A172 (cell line): ENCODE measurements at regions not wholly inside any gene's neighbourhood (a gene's known extent, or its start where the extent isn't known, plus 50 kb on each side); places are given as distances from the start of the nearest gene placed in this dataset.
"Not testable (repeated sequence)": the region's sequence is repeated elsewhere in the genome, so short reads cannot be mapped to it uniquely, and the experiment has no call there.

Experiments used
- DNase-seq: peaks from one replicate; pipeline ENCODE4 v3.0.0-alpha.2; 2015; ENCODE audit warnings: low spot score

- no peak for DNase-seq
Measured at GRCh38 chr7:20466543-20467021, 135.9 kb downstream of the ITGB8 start.

- no peak for DNase-seq
Measured at GRCh38 chr7:20470082-20470481, 139.4 kb downstream of the ITGB8 start.

DNA sequence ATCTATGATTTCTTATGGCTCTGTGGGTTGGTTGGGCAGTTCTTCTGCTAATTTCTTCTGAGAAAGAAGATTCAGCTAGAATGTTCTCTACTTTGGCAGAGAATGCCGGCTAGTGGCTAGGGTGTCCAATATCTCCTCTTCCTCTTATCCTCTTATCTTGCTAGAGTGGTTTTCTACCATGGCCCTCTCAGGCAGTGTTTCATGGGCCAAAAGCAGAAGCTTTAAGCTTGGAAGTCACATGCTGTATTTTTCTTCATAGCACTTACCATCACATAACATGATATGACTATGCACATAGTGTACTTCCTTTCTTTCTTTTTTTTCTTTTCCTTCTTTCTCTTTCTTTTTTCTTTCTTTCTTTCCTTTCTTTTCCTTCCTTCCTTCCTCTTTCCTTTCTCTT is 140.0 kb downstream of the ITGB8 start:
- DNase-seq = no peak

DNA sequence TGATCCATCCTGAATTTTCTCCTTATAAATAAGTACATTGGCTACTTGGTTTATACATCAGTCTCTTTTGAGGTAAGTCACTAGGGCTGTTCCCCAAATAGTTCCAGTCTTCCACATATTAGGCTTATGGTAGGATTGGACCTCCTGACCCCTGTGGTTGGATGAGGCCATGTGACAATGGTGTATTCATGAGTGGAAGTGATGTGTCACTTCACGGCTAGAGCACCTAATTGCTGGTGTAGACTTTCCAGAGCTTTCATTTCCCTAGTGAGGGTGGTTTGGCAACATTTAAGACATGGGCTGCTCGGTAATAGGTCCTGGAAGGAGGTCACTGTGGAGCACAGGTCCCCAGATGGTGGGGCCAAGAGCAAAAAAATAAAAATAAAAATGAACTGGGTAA is 141.2 kb upstream of the ABCB5 start:
- DNase-seq = peak; percentile 36

- no peak for DNase-seq
Measured at GRCh38 chr7:20475756-20476155, 139.7 kb upstream of the ABCB5 start.

DNA sequence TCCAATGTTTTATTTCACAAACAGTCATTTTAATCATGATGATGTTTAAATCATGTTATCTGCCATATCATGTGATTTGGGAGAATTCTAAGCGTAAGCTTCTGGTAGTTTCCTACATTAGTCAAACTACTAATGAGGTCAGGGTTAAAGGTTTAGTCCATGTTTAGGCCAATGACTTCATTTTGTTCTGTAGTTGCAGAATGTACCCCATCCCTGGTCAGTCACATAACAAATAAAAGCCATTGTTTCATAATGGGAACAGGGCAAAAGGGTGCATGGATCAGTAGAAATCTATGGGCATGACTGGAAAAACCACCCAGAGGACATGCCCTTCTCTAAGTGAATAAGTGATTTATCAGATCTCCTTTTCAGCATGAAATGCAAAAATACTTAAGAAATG is 138.4 kb upstream of the ABCB5 start:
- DNase-seq = no peak

DNA sequence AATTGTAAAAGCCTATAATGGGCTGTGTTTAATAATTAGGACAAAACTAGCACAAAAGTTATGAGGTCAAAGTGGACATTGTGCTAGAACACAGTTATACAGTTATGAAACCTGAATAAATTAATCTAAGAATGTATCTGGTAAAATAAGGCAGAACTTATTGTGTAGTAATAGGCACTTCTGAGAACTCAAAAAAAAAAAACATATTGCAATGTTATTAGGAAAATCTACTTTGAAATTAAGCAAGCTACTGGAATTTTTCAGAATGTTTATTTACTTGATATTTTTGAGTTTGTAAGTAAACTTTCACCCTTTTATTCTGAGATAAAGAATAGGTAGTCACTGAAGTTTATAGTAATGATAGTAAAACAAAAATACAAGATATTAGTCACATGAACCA is 135.8 kb upstream of the ABCB5 start:
- no peak for DNase-seq

DNA sequence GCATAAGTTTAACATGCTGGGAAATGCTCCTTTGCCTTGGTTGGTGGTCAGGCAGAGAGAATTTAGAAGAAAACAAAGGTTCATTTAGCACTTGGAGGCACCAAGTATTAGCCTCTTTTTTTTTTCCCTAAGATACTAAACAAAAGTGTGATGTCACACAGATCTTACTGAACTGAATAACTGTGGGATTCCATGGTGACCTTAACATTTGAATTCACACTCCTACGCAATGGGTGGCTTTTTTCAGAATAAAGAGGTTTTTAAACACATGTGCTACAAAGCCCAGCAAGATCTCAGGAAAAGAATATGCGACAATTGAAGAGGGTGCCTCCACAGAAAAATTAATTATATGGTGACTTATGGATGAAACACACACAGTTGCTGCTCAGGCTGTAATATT is 133.4 kb upstream of the ABCB5 start:
- DNase-seq = no peak

DNA sequence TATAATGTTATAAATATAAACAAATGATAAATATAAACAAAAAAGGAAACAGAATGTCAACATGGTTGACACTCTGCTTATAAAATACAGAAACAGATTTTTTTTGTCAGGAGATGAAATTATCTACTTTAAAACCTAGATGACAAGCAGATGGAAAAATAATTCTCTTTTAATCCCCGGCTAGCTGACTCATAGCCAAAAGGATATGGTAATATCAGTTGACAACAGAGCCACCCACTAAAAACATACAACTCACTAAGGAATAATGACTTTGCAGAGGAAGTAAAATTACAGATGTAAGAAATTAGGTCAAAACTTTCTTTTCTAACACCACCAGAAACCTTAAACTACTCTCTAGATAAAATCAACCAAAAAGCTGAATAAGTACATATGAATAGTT is 131.1 kb upstream of the ABCB5 start:
- no peak for DNase-seq

DNA sequence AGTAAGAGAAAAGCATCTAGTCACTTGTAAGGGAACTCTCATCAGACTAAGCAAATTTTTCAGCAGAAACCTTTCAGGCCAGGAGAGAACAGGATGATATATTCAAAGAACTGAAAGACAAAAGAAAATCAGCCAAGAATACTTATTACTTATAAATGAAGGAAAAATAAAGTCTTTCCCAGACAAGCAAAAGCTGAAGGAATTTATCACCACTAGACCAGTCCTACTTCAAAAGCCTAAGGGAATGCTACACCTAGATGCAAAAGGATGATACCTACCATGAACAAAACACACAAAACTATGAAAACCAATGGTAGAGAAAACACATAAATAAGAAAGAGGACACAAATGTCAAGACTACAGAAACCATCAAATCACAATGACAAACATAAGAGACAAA is 126.6 kb upstream of the ABCB5 start:
- DNase-seq = no peak

- DNase-seq = no peak
Measured at GRCh38 chr7:20491284-20491683, 124.2 kb upstream of the ABCB5 start.

- no peak for DNase-seq
Measured at GRCh38 chr7:20494566-20494965, 120.9 kb upstream of the ABCB5 start.

DNA sequence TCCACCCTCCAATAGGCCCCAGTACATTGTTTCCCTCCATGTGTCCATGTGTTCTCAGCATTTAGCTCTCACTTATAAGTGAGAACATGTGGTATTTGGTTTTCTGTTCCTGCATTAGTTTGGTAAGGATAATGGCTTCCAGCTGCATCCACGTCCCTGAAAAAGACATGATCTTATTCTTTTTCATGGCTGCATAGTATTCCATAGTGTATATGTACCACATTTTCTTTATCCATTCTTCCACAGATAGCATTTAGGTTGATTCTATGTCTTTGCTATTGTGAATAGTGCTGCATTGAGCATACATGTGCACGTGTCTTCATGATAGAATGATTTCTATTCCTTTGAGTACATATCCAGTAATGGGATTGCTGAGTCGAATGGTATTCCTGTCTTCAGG is 114.0 kb upstream of the ABCB5 start:
- not testable (repeated sequence) for DNase-seq

DNA sequence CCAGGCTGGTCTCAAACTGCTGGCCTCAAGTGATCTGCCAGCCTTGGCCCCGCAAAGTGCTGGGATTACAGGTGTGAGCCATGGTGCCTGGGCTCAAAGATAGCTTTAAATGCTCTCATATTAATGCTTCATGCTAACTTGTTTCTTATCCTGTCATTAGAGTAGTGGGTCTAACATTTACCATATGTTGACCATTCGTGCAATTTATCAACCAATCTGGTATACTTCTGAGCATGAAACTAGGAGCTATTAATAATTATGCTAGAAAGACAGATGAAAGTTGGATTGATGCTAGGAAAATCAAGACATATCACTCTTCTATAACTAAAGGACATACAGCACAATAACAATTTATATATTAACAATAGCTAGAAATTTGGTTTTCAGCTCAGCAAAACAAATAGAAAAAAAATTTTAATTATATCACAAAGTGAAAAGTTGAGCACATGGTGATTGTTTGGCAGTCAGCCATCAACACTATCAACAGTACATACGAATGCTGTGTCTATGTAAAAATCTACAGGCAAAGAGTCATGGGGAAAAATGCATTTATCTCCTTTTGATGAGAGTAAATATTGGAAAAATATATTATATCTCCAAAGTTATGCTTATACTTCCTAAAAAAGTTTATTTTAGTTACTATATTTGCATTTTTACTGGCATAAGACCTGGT is 112.1 kb upstream of the ABCB5 start:
- DNase-seq = no peak

GRCh38 chr7:20504060-20504459 is 111.4 kb upstream of the ABCB5 start:
- DNase-seq = no peak

- DNase-seq = no peak
Measured at GRCh38 chr7:20506175-20506574, 109.3 kb upstream of the ABCB5 start.

GRCh38 chr7:20507157-20507556 is 108.3 kb upstream of the ABCB5 start:
- DNase-seq = no peak

DNA sequence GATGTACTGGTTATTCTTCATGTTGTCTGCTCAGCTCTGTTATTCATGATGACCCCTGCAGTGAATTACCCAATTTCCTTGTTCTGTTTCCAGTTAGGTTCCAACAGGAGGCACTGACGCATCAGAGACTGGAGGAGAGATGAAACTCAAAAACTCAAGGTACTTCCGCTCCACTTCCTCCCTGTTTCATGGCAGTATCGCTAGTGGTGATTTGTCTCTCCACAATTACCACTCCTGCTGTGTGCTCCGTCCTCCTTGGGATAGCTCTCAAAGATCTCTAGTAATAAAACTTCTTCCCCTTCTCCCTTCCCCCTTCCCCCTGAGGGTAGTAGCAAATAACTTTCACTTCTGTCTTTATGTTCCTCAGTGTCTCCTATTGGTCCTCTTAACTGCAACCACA is 107.4 kb upstream of the ABCB5 start:
- DNase-seq = no peak

GRCh38 chr7:20509892-20510572 is 105.4 kb upstream of the ABCB5 start:
- DNase-seq = no peak

- no peak for DNase-seq
Measured at GRCh38 chr7:20510573-20510900, 104.9 kb upstream of the ABCB5 start.

DNA sequence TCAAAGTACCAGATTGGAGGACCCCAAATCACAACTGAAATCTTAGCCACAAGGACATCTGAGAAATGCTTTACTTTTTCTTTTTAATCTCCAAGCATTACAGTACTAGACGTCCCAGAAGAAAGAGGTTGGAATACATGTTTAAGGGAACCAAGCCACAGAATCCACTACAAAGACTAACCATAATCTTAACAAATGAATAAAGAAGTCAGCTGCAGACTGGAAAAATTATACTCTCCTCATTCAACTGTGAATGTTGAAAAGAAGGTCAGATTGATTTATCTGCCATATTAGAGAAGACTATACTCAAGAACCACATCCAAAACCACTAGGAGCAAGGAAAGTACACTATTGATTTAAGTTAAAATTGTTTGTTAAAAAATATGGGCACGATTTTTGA is 102.1 kb upstream of the ABCB5 start:
- DNase-seq = no peak

DNA sequence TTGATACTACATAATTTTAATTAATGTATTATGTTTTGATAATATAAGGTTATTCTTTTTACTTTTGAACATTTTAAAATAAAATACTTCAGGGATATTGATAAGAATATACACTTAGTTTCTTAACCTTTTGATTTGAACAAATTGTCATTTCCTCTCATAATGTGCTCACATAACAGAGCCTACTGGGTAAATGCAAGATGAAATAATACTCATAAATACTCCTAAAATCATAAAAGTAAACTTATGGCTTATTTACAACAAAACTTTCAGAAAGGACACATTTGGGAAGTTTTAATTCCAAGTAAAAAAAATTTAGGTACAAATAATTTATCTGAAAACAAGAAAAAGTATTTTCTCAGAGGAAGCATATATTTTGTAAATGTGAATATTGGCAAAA is 101.6 kb upstream of the ABCB5 start:
- DNase-seq = no peak

DNA sequence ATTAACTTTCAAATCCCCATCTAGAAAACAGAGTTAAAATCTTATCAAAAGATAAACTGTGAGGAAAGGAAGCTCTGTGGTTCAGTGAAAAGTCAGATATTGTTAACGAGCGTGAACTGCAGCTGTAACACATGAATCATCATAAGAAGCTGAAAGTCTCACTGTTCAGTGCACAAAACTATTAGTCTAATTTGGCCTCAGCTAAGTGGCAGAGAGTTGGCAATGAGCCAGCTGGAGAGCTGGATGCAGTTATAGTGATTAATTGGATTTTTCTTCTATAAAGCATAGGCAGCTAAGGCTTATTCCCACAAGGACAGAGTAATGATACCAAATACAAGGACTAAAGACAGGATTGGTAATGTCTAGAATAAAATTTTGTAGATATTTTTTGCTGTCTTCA is 101.1 kb upstream of the ABCB5 start:
- peak; percentile 97 for DNase-seq

DNA sequence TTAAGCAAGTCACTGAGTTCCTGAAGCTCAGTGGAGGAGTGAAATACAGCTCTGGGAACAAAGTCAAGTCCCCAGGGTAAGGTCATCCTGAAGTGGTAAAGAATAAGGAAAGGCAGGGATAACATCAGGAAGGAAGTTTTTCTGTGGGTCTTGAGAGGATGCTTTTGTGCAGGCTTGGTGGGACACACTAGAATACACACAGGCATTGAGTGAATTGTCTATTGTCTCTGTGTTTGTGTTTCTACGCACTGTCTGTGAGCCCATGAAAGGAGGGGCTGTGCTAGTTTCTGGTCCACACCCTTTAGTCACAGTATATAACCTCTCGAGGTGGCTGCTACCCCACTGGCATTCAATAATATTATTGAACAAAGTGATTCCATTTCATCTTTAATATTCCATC is 95.8 kb upstream of the ABCB5 start:
- no peak for DNase-seq
